ENCODE measurements at regions not wholly inside any gene's neighbourhood (a gene's known extent, or its start where the extent isn't known, plus 50 kb on each side); places are given as distances from the start of the nearest gene placed in this dataset.

GRCh38 chr13:78078168-78078567 lies 159.5 kb upstream of the EDNRB start:
- Histone ChIP-seq H3K27ac (ENCODE audit: low read depth, low read length, poor library complexity, severe bottlenecking) (no peak overlapping the region), H3K27me3 (replicated peaks; ENCODE audit: insufficient read depth, low read depth, low read length, poor library complexity) (no peaks in the 10 kb centered on the region), H3K4me1 (ENCODE audit: insufficient read depth, low read length, poor library complexity, severe bottlenecking) (no peaks in the 10 kb centered on the region), H3K9me3 (ENCODE audit: low read depth, low read length, poor library complexity, severe bottlenecking) (peaks cover 10% of the 10 kb centered on the region), H3K36me3 (ENCODE audit: insufficient read depth, low read length, poor library complexity, severe bottlenecking) (no peaks in the 10 kb centered on the region), H3K4me3 (ENCODE audit: low read depth, low read length, poor library complexity, severe bottlenecking) (no peak overlapping the region)
- POLR2A ChIA-PET (ENCODE audit: low non-redundant PET), result no interaction called here
- CTCF ChIA-PET, result no interaction called here
- no TSS peak for BruUV-seq (replicated peaks)
- no peak for DNase-seq (ENCODE audit: low spot score)
- TF ChIP-seq CTCF (conservative IDR thresholded peaks at IDR 0.05; ENCODE audit: low read depth, low read length) (no peak), EZH2 (IDR thresholded peaks at IDR 0.05; ENCODE audit: borderline replicate concordance, low read depth, low read length, poor library complexity, severe bottlenecking) (no peak)
- intact Hi-C loops (cut with micrococcal nuclease; ENCODE audit: unreplicated experiment), result no loop called here

- BruUV-seq (replicated peaks), result no TSS peak
- CTCF ChIA-PET, result interaction anchor here (0.7 kb wide), 1 partner anchor 54 kb away, joined by 3 read pairs; no protein-coding TSS in a partner anchor
- H3K27me3 ChIP-seq (replicated peaks; ENCODE audit: insufficient read depth, low read depth, low read length, poor library complexity), result no peaks in the 10 kb centered on the region
Observed at GRCh38 chr13:78067290-78067689, 148.7 kb upstream of the EDNRB start.

GRCh38 chr13:78065141-78065540 lies 146.5 kb upstream of the EDNRB start:
- H3K4me1 ChIP-seq (ENCODE audit: insufficient read depth, low read length, poor library complexity, severe bottlenecking), result no peaks in the 10 kb centered on the region
- no TSS peak for BruUV-seq (replicated peaks)
- no peak for TF ChIP-seq CTCF (conservative IDR thresholded peaks at IDR 0.05; ENCODE audit: low read depth, low read length)
- TF ChIP-seq EZH2 (IDR thresholded peaks at IDR 0.05; ENCODE audit: borderline replicate concordance, low read depth, low read length, poor library complexity, severe bottlenecking), result no peak
- intact Hi-C loops (cut with micrococcal nuclease; ENCODE audit: unreplicated experiment), result no loop called here
- no peak for DNase-seq (ENCODE audit: low spot score)
- H3K9me3 ChIP-seq (ENCODE audit: low read depth, low read length, poor library complexity, severe bottlenecking), result no peaks in the 10 kb centered on the region
- H3K27ac ChIP-seq (ENCODE audit: low read depth, low read length, poor library complexity, severe bottlenecking), result no peak overlapping the region
- no peaks in the 10 kb centered on the region for H3K36me3 ChIP-seq (ENCODE audit: insufficient read depth, low read length, poor library complexity, severe bottlenecking)
- H3K4me3 ChIP-seq (ENCODE audit: low read depth, low read length, poor library complexity, severe bottlenecking), result no peak overlapping the region
- ChIA-PET POLR2A (ENCODE audit: low non-redundant PET) (no interaction called here), CTCF (no interaction called here)
- no peaks in the 10 kb centered on the region for H3K27me3 ChIP-seq (replicated peaks; ENCODE audit: insufficient read depth, low read depth, low read length, poor library complexity)

More at GRCh38 chr13:78067290-78067689, 148.7 kb upstream of the EDNRB start:
- POLR2A ChIA-PET (ENCODE audit: low non-redundant PET), result no interaction called here
- Histone ChIP-seq H3K27ac (ENCODE audit: low read depth, low read length, poor library complexity, severe bottlenecking) (no peak overlapping the region), H3K4me1 (ENCODE audit: insufficient read depth, low read length, poor library complexity, severe bottlenecking) (no peaks in the 10 kb centered on the region), H3K4me3 (ENCODE audit: low read depth, low read length, poor library complexity, severe bottlenecking) (no peak overlapping the region), H3K9me3 (ENCODE audit: low read depth, low read length, poor library complexity, severe bottlenecking) (no peaks in the 10 kb centered on the region), H3K36me3 (ENCODE audit: insufficient read depth, low read length, poor library complexity, severe bottlenecking) (no peaks in the 10 kb centered on the region)
- no peak for DNase-seq (ENCODE audit: low spot score)
- TF ChIP-seq EZH2 (IDR thresholded peaks at IDR 0.05; ENCODE audit: borderline replicate concordance, low read depth, low read length, poor library complexity, severe bottlenecking) (no peak), CTCF (conservative IDR thresholded peaks at IDR 0.05; ENCODE audit: low read depth, low read length) (no peak)
- intact Hi-C loops (cut with micrococcal nuclease; ENCODE audit: unreplicated experiment), result no loop called here
